Stomach (tissue), 4 donors: ENCODE measurements at regions not wholly inside any gene's neighbourhood (a gene's known extent, or its start where the extent isn't known, plus 50 kb on each side); places are given as distances from the start of the nearest gene placed in this dataset.

Experiments
- EP300 ChIP-seq: sonication (generic); formaldehyde crosslinking; IDR thresholded peaks from one replicate; pipeline ENCODE4 v1.6.1; 2017; ENCODE audit warnings: antibody characterized with exemption
- POLR2A ChIP-seq, 4 donors: fragments of 450-650 bp; IDR thresholded peaks; one replicate each; pipeline ENCODE4 v1.6.1; 2016; ENCODE audit warnings: antibody characterized with exemption in 4 of 4, control low read depth in 2 of 4, mild to moderate bottlenecking in 1 of 4, moderate library complexity in 1 of 4
- TF ChIP-seq, protein P1 (sequence below), 7 experiments: fragments of 450-650 bp in 4 of 7; fragments of 200-600 bp in 3 of 7; sonication (generic) in 3 of 7; IDR thresholded peaks; one replicate each; pipeline ENCODE4 v1.5.1; 2016 to 2019; ENCODE audit warnings: antibody characterized with exemption in 7 of 7, control low read depth in 2 of 7, mild to moderate bottlenecking in 1 of 7

DNA sequence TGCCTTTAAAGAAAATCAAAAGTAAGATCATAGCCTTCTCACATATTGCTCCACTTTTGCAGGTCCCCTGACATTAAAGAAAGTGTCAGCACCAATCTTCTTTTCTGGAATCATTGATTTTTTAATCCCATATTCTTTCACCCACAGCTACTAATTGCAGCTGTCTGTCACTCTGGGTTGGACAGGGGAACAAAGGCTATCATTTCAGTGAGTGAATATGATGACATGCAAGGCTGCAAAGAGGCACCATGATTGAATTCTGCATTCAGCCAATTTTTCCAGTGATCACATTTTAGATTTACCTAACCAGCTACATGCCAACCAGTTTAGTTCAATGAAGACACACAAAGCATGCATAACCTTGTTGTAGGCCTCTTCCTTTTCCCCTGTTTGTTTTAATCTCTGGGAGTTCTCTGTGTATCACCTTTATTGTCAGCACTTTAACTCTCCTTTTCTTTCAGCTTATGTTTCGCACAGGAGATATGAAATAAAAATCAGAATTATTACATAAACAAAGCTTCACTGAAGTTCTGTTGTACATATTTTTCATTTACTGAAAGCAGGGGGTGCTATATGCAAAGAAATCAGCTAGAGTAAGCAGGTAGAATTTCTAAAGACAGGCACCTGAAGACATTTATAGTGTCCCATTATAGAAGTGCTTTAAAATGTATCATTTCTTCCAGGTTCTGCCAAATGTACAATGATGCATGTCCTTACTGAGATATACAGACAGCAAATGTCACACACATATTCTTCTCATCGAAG, 584.8 kb downstream of the PLA2G4A start:
- TF ChIP-seq, protein P1, sequence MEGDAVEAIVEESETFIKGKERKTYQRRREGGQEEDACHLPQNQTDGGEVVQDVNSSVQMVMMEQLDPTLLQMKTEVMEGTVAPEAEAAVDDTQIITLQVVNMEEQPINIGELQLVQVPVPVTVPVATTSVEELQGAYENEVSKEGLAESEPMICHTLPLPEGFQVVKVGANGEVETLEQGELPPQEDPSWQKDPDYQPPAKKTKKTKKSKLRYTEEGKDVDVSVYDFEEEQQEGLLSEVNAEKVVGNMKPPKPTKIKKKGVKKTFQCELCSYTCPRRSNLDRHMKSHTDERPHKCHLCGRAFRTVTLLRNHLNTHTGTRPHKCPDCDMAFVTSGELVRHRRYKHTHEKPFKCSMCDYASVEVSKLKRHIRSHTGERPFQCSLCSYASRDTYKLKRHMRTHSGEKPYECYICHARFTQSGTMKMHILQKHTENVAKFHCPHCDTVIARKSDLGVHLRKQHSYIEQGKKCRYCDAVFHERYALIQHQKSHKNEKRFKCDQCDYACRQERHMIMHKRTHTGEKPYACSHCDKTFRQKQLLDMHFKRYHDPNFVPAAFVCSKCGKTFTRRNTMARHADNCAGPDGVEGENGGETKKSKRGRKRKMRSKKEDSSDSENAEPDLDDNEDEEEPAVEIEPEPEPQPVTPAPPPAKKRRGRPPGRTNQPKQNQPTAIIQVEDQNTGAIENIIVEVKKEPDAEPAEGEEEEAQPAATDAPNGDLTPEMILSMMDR (IDR thresholded peaks at IDR 0.05): no peak
- no peak for TF ChIP-seq EP300
- no peak for TF ChIP-seq POLR2A (IDR thresholded peaks at IDR 0.05)
